ENCODE measurements at regions not wholly inside any gene's neighbourhood (a gene's known extent, or its start where the extent isn't known, plus 50 kb on each side); places are given as distances from the start of the nearest gene placed in this dataset.

- TF ChIP-seq CTCF (IDR thresholded peaks at IDR 0.05), result no peak
- TF ChIP-seq POLR2A (IDR thresholded peaks at IDR 0.05), result no peak
Measured at GRCh38 chr3:10667269-10667668, 148.8 kb upstream of the SLC6A11 start.

Data from gastroesophageal sphincter (tissue), 3 donors.